ENCODE measurements at regions not wholly inside any gene's neighbourhood (a gene's known extent, or its start where the extent isn't known, plus 50 kb on each side); places are given as distances from the start of the nearest gene placed in this dataset.
A peak's percentile ranks its signal among the peaks of the same experiment; 100 is the strongest.
"Not testable (repeated sequence)": the region's sequence is repeated elsewhere in the genome, so short reads cannot be mapped to it uniquely, and the experiment has no call there.

- Histone ChIP-seq H3K4me3 (no peak overlapping the region), H3K36me3 (no peaks in the 10 kb centered on the region), H3K9me3 (no peaks in the 10 kb centered on the region), H3K27me3 (no peaks in the 10 kb centered on the region)
- no peak for DNase-seq
Observed at GRCh38 chr3:72517336-72517735, 330.9 kb downstream of the SHQ1 start.

GRCh38 chr3:72516361-72516760, 331.9 kb downstream of the SHQ1 start:
- Histone ChIP-seq H3K4me3 (no peak overlapping the region), H3K27me3 (no peaks in the 10 kb centered on the region), H3K36me3 (no peaks in the 10 kb centered on the region), H3K9me3 (no peaks in the 10 kb centered on the region)
- no peak for DNase-seq

- Histone ChIP-seq H3K9me3 (no peaks in the 10 kb centered on the region), H3K27me3 (no peaks in the 10 kb centered on the region), H3K4me3 (no peak overlapping the region), H3K36me3 (no peaks in the 10 kb centered on the region)
- no peak for DNase-seq
Observed at GRCh38 chr3:72515941-72516340, 332.3 kb downstream of the SHQ1 start.

GRCh38 chr3:72515281-72515680, 333.0 kb downstream of the SHQ1 start:
- DNase-seq = no peak
- Histone ChIP-seq H3K4me3 (no peak overlapping the region), H3K27me3 (no peaks in the 10 kb centered on the region), H3K36me3 (no peaks in the 10 kb centered on the region), H3K9me3 (no peaks in the 10 kb centered on the region)

GRCh38 chr3:72510247-72510646, 338.0 kb downstream of the SHQ1 start:
- Histone ChIP-seq H3K4me3 (no peak overlapping the region), H3K9me3 (no peaks in the 10 kb centered on the region), H3K27me3 (no peaks in the 10 kb centered on the region), H3K36me3 (no peaks in the 10 kb centered on the region)
- no peak for DNase-seq

GRCh38 chr3:72505539-72506405, 342.5 kb downstream of the SHQ1 start:
- DNase-seq = no peak
- no peaks in the 10 kb centered on the region for H3K9me3 ChIP-seq
- H3K36me3 ChIP-seq = no peaks in the 10 kb centered on the region
- no peaks in the 10 kb centered on the region for H3K27me3 ChIP-seq
- no peak overlapping the region for H3K4me3 ChIP-seq

GRCh38 chr3:72497501-72497900, 350.7 kb downstream of the SHQ1 start:
- H3K4me3 ChIP-seq, H3K9me3 ChIP-seq, DNase-seq: not testable (repeated sequence)

GRCh38 chr3:72496051-72496670, 352.1 kb downstream of the SHQ1 start:
- no peak for DNase-seq
- H3K4me3 ChIP-seq = no peak overlapping the region
- no peaks in the 10 kb centered on the region for H3K36me3 ChIP-seq
- no peaks in the 10 kb centered on the region for H3K9me3 ChIP-seq
- H3K27me3 ChIP-seq = no peaks in the 10 kb centered on the region

More at GRCh38 chr3:72497501-72497900, 350.7 kb downstream of the SHQ1 start:
- H3K36me3 ChIP-seq, H3K27me3 ChIP-seq: not testable (repeated sequence)

- no peaks in the 10 kb centered on the region for H3K9me3 ChIP-seq
- H3K27me3 ChIP-seq = no peaks in the 10 kb centered on the region
- H3K36me3 ChIP-seq = no peaks in the 10 kb centered on the region
- no peak for DNase-seq
- no peak overlapping the region for H3K4me3 ChIP-seq
Observed at GRCh38 chr3:72494626-72495025, 353.6 kb downstream of the SHQ1 start.

- Histone ChIP-seq H3K36me3 (no peaks in the 10 kb centered on the region), H3K4me3 (no peak overlapping the region), H3K27me3 (no peaks in the 10 kb centered on the region), H3K9me3 (no peaks in the 10 kb centered on the region)
- DNase-seq = peak; percentile 12
Observed at GRCh38 chr3:72494130-72494529, 354.1 kb downstream of the SHQ1 start.

- Histone ChIP-seq H3K27me3 (no peaks in the 10 kb centered on the region), H3K4me3 (no peak overlapping the region), H3K9me3 (no peaks in the 10 kb centered on the region), H3K36me3 (no peaks in the 10 kb centered on the region)
- DNase-seq = peak; percentile 94
Observed at GRCh38 chr3:72492240-72492639, 356.0 kb downstream of the SHQ1 start.

GRCh38 chr3:72490688-72491435, 357.4 kb downstream of the SHQ1 start:
- DNase-seq = no peak

GRCh38 chr3:72489901-72490300, 358.3 kb downstream of the SHQ1 start:
- DNase-seq = no peak
- Histone ChIP-seq H3K36me3 (no peaks in the 10 kb centered on the region), H3K4me3 (no peak overlapping the region), H3K27me3 (no peaks in the 10 kb centered on the region), H3K9me3 (no peaks in the 10 kb centered on the region)

More at GRCh38 chr3:72490688-72491435, 357.4 kb downstream of the SHQ1 start:
- no peaks in the 10 kb centered on the region for H3K9me3 ChIP-seq
- H3K27me3 ChIP-seq = no peaks in the 10 kb centered on the region
- H3K4me3 ChIP-seq = no peak overlapping the region
- no peaks in the 10 kb centered on the region for H3K36me3 ChIP-seq

GRCh38 chr3:72488738-72489035, 359.6 kb downstream of the SHQ1 start:
- DNase-seq = peak; percentile 68
- Histone ChIP-seq H3K36me3 (no peaks in the 10 kb centered on the region), H3K9me3 (no peaks in the 10 kb centered on the region), H3K4me3 (no peak overlapping the region), H3K27me3 (no peaks in the 10 kb centered on the region)

GRCh38 chr3:72487946-72488737, 360.1 kb downstream of the SHQ1 start:
- Histone ChIP-seq H3K27me3 (no peaks in the 10 kb centered on the region), H3K9me3 (no peaks in the 10 kb centered on the region), H3K36me3 (no peaks in the 10 kb centered on the region), H3K4me3 (no peak overlapping the region)
- DNase-seq = no peak

- Histone ChIP-seq H3K27me3 (no peaks in the 10 kb centered on the region), H3K36me3 (no peaks in the 10 kb centered on the region), H3K9me3 (no peaks in the 10 kb centered on the region), H3K4me3 (no peak overlapping the region)
- peak; percentile 89 for DNase-seq
Observed at GRCh38 chr3:72487078-72487765, 361.0 kb downstream of the SHQ1 start.
